Transverse colon (tissue), 4 donors: ENCODE measurements at regions not wholly inside any gene's neighbourhood (a gene's known extent, or its start where the extent isn't known, plus 50 kb on each side); places are given as distances from the start of the nearest gene placed in this dataset.
"Not testable (repeated sequence)": the region's sequence is repeated elsewhere in the genome, so short reads cannot be mapped to it uniquely, and the experiment has no call there.

Experiments
- CTCF ChIP-seq, 5 experiments: fragments of 200-600 bp in 3 of 5; fragments of 450-650 bp in 2 of 5; sonication (generic) in 3 of 5; IDR thresholded peaks; 1 replicate in 2 of 5; 2 replicates in 3 of 5; pipeline ENCODE4 v1.5.1; 2016 to 2017; ENCODE audit warnings: antibody characterized with exemption in 5 of 5, inconsistent platforms in 3 of 5, mild to moderate bottlenecking in 2 of 5, moderate library complexity in 1 of 5
- EP300 ChIP-seq: sonication (generic); formaldehyde crosslinking; IDR thresholded peaks from one replicate; pipeline ENCODE4 v1.6.1; 2017; ENCODE audit warnings: antibody characterized with exemption, low read depth
- POLR2A ChIP-seq: fragments of 450-650 bp; IDR thresholded peaks from one replicate; pipeline ENCODE4 v1.6.1; 2016; ENCODE audit warnings: antibody characterized with exemption, mild to moderate bottlenecking, moderate library complexity
- POLR2AphosphoS5 ChIP-seq, 3 donors: sonication (generic); formaldehyde crosslinking; IDR thresholded peaks; one replicate each; pipeline ENCODE4 v1.6.1; 2016; ENCODE audit warnings: antibody characterized with exemption in 3 of 3

GRCh38 chr6:58129098-58129497 is 811.7 kb downstream of the PRIM2 start:
- TF ChIP-seq CTCF (IDR thresholded peaks at IDR 0.05); POLR2A; POLR2AphosphoS5 (IDR thresholded peaks at IDR 0.05); EP300: not testable (repeated sequence)
